ENCODE measurements at regions not wholly inside any gene's neighbourhood (a gene's known extent, or its start where the extent isn't known, plus 50 kb on each side); places are given as distances from the start of the nearest gene placed in this dataset.

DNA sequence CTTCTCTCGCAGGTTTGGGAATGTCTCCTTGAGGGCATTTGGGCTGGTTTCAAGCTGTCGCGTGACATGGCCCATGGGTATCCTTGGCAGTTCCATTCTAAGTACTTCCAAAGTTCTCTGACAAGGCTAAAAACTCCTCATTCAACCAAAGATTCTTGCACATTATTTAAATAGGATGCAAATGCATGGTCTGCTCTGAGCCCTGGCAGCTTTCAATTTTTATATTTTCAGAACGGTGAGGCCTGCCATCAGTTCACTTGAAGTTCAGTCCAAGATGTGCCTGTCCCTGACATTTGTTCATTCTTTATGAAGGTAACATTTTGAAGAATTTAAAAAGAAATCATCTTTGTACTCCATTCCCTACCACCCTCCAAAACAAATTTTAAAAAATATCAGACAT, 160.0 kb downstream of the KCNA5 start:
- H3K27ac ChIP-seq, result no peak overlapping the region
- TF ChIP-seq ZFX (IDR thresholded peaks at IDR 0.05), result no peak
- TF ChIP-seq, protein P1, sequence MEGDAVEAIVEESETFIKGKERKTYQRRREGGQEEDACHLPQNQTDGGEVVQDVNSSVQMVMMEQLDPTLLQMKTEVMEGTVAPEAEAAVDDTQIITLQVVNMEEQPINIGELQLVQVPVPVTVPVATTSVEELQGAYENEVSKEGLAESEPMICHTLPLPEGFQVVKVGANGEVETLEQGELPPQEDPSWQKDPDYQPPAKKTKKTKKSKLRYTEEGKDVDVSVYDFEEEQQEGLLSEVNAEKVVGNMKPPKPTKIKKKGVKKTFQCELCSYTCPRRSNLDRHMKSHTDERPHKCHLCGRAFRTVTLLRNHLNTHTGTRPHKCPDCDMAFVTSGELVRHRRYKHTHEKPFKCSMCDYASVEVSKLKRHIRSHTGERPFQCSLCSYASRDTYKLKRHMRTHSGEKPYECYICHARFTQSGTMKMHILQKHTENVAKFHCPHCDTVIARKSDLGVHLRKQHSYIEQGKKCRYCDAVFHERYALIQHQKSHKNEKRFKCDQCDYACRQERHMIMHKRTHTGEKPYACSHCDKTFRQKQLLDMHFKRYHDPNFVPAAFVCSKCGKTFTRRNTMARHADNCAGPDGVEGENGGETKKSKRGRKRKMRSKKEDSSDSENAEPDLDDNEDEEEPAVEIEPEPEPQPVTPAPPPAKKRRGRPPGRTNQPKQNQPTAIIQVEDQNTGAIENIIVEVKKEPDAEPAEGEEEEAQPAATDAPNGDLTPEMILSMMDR (conservative IDR thresholded peaks at IDR 0.05), result no peak

DNA sequence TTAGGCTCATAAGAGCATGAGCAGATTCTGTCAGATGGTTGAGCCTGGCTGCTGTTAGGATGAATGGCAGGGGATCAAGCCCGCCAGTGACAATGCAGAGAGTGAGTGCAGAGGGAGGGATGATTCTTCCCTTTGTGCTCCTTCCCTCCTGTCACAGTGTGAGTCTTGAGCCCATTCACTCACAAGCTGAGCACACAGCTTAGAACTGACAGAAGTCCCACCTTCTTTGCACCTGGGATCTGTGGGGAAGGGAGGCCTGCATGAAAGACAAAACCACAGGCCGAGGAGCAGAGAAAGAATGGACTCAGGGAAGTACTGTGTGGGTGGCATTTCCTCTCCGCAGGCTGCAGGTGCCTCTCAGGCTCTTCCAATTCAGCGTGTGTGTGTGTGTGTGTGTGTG, 160.6 kb downstream of the KCNA5 start:
- H3K27ac ChIP-seq, result no peak overlapping the region
- TF ChIP-seq, protein P1 (conservative IDR thresholded peaks at IDR 0.05), result no peak
- no peak for TF ChIP-seq ZFX (IDR thresholded peaks at IDR 0.05)

DNA sequence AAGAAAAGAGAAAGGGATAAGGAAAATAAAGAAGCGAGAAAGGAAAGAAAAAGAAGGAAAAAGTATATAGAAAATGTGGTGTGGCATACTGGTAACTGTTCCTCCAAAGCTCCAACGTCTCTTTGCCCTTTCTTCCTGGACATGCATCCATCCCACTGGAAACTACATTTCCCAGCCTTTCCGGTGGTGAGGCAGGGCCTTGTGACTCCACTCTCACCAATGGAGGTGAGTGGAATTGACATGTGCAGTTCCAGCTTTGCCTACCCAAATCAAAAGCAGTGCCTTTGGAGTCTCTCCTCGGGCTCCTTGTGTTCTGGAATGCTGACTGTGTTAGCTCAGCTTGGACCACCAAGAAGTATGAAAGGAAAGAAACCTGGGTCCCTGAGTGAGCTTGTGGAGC, 161.2 kb downstream of the KCNA5 start:
- no peak overlapping the region for H3K27ac ChIP-seq
- no peak for TF ChIP-seq ZFX (IDR thresholded peaks at IDR 0.05)
- TF ChIP-seq, protein P1 (conservative IDR thresholded peaks at IDR 0.05), result no peak

DNA sequence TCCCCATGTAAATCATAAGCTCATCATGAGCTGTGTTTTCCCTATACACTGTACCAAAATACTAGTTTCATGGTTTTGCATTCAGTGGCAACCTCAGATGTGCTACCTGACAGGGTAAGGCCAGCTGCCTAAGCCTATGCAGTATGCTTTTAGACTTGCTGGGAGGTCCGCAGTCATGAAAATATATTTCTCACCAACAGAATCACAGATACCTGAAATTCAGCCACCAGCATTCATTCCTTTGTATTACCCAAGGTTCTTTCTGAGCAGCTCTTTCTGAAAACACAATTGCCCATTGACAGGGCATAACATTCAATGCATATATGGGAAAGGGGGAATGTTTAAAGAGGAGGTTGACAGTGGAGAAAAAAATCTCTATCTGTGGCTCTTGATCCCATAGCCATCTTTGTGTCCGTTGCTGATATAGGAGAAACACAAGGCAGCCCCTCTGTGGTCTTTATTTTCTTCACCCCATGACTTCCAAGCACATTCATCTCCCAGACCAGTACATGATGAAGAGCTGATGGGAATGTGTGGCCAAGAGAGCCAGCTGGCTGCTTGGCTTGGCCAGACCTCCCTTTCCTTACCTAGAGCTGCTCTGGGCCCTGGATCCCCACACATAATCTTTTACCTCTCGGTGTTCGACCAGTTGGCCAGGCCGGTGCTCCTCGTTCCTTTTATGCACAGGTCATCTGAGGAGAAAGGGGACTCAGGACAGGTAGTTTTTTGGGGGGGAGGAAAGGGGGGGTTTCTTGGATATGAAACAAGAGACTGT, 162.9 kb downstream of the KCNA5 start:
- TF ChIP-seq ZFX (IDR thresholded peaks at IDR 0.05), result no peak
- TF ChIP-seq, protein P1 (conservative IDR thresholded peaks at IDR 0.05), result no peak
- no peak overlapping the region for H3K27ac ChIP-seq

DNA sequence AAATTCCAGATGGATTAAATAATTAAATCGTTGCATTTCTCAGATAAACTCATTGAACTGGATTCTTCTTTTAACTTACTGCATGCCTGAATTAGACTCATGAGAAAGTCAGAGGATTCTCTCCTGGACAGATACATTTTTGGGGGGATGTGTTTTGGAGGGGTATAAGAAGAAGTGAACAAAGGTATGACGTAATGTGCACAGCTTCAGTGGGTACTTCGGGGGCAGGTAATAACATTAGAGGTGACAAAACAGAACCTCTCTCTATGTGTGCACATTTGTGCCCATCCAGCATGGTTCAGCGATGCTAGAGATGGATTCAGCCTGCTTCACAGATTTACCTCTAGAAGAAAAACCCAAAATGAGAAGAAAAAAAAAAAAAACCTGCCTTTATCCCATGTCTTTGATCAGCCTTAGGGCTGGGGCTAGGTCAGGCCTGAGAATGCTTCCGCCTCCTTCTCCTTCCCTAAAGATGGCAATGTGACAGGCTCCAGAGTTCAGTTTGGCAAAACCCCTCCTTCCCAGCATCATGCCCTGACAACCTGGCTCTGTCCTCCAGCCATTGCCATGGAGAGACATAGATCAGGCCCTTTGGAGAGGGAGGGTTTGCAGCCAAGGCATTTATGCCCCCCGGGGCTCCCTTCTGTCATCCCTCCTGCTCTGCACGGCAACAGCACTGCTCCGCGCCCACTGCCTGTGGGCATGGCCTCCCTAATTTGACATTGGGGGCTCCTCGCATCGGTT, 166.7 kb downstream of the KCNA5 start:
- H3K27ac ChIP-seq, result no peak overlapping the region
- TF ChIP-seq ZFX (IDR thresholded peaks at IDR 0.05), result no peak
- TF ChIP-seq, protein P1 (conservative IDR thresholded peaks at IDR 0.05), result no peak

DNA sequence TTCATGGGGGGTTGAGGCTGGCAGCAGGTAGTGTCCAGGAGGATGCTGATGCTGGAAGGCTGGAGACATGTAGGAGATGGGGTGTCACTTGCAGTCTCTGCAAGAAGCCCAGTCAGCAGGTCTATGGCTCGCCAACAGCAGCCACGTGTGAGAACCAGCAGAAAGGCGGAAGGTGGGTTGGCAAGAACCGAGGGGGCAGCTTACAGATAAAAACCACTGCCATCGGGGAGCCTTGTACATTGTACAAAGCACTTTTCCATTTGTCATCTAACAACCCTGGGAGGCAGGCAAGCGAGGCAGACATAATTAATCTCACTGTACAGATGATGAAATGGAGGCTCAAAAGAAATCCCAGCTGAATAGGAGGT, 167.2 kb downstream of the KCNA5 start:
- TF ChIP-seq, protein P1 (conservative IDR thresholded peaks at IDR 0.05), result no peak
- TF ChIP-seq ZFX (IDR thresholded peaks at IDR 0.05), result no peak
- no peak overlapping the region for H3K27ac ChIP-seq

DNA sequence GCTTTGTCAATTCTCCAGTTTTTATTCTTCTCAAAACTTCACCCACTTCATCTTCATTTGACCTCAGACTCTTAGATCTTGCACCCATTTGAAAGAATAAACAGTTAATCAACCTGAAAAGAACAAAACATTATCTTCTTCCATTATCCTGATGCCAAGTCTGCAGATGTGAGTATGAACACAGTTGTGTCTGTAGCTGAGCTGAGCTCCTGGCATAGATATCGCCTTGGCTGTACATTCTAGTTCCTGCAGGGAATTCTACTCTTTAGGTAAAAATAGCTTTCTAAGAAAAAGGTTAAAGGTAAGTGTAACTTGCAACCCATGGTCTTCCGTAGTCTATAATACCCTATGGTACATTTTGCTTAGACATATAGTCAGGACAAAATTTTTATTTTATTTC, 169.7 kb downstream of the KCNA5 start:
- no peak overlapping the region for H3K27ac ChIP-seq
- TF ChIP-seq ZFX (IDR thresholded peaks at IDR 0.05), result no peak
- TF ChIP-seq, protein P1 (conservative IDR thresholded peaks at IDR 0.05), result no peak

Data from C4-2B (cell line).